22Rv1 (cell line): ENCODE measurements at regions not wholly inside any gene's neighbourhood (a gene's known extent, or its start where the extent isn't known, plus 50 kb on each side); places are given as distances from the start of the nearest gene placed in this dataset.

ENCODE experiments used
- ZFX ChIP-seq: fragments of 450-650 bp; IDR thresholded peaks from 2 replicates; pipeline ENCODE4 v1.6.1; 2017; ENCODE audit warnings: antibody characterized with exemption, borderline replicate concordance
- TF ChIP-seq, protein P1 (sequence below): fragments of 450-650 bp; IDR thresholded peaks from 2 replicates; pipeline ENCODE4 v1.5.1; 2017; ENCODE audit warnings: mild to moderate bottlenecking

- TF ChIP-seq, protein P1, sequence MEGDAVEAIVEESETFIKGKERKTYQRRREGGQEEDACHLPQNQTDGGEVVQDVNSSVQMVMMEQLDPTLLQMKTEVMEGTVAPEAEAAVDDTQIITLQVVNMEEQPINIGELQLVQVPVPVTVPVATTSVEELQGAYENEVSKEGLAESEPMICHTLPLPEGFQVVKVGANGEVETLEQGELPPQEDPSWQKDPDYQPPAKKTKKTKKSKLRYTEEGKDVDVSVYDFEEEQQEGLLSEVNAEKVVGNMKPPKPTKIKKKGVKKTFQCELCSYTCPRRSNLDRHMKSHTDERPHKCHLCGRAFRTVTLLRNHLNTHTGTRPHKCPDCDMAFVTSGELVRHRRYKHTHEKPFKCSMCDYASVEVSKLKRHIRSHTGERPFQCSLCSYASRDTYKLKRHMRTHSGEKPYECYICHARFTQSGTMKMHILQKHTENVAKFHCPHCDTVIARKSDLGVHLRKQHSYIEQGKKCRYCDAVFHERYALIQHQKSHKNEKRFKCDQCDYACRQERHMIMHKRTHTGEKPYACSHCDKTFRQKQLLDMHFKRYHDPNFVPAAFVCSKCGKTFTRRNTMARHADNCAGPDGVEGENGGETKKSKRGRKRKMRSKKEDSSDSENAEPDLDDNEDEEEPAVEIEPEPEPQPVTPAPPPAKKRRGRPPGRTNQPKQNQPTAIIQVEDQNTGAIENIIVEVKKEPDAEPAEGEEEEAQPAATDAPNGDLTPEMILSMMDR, result no peak
- TF ChIP-seq ZFX, result no peak
These were observed 57.5 kb upstream of the SLC4A11 start for GRCh38 chr20:3296261-3297078.
